Trophoblast cell (in vitro differentiated cells and primary cell): ENCODE measurements at regions not wholly inside any gene's neighbourhood (a gene's known extent, or its start where the extent isn't known, plus 50 kb on each side); places are given as distances from the start of the nearest gene placed in this dataset.

Experiments used
- DNase-seq, 2 donors: peaks; one replicate each; pipeline ENCODE4 v3.0.0-alpha.2; 2016
- H2AFZ ChIP-seq: 2 replicates; pipeline ENCODE4 v1.6.1; 2013; ENCODE audit warnings: low read length, moderate library complexity, mild to moderate bottlenecking; ENCODE audit not compliant: insufficient read depth, poor library complexity
- H2AK5ac ChIP-seq: 2 replicates; pipeline ENCODE4 v1.6.1; 2013; ENCODE audit warnings: mild to moderate bottlenecking, low read length
- H2BK120ac ChIP-seq: 2 replicates; pipeline ENCODE4 v1.6.1; 2013; ENCODE audit warnings: low read length, mild to moderate bottlenecking, moderate library complexity; ENCODE audit not compliant: insufficient read depth, poor library complexity
- H2BK12ac ChIP-seq: 2 replicates; pipeline ENCODE4 v1.6.1; 2013; ENCODE audit warnings: mild to moderate bottlenecking, low read length, moderate library complexity
- H2BK5ac ChIP-seq: 2 replicates; pipeline ENCODE4 v1.6.1; 2013; ENCODE audit warnings: low read length, low read depth, moderate library complexity, mild to moderate bottlenecking; ENCODE audit not compliant: poor library complexity
- H3K14ac ChIP-seq: 2 replicates; pipeline ENCODE4 v1.6.1; 2013; ENCODE audit warnings: mild to moderate bottlenecking, low read length
- H3K18ac ChIP-seq: 2 replicates; pipeline ENCODE4 v1.6.1; 2013; ENCODE audit warnings: mild to moderate bottlenecking, low read length
- H3K23ac ChIP-seq: 2 replicates; pipeline ENCODE4 v1.6.1; 2013; ENCODE audit warnings: low read length
- H3K27ac ChIP-seq: 2 replicates; pipeline ENCODE4 v1.5.1; 2013; ENCODE audit warnings: low read depth, mild to moderate bottlenecking, inconsistent platforms, low read length, moderate library complexity
- H3K27me3 ChIP-seq: 2 replicates; pipeline ENCODE4 v1.6.1; 2013; ENCODE audit warnings: inconsistent platforms, mild to moderate bottlenecking, low read length, moderate library complexity; ENCODE audit not compliant: insufficient read depth
- H3K36me3 ChIP-seq, 2 experiments: 1 replicate in 1 of 2; 2 replicates in 1 of 2; pipeline ENCODE4 v1.6.1; 2013; ENCODE audit warnings: low read length in 2 of 2, mild to moderate bottlenecking in 2 of 2, moderate library complexity in 1 of 2; ENCODE audit not compliant: insufficient read depth in 2 of 2, control insufficient read depth in 1 of 2
- H3K4ac ChIP-seq: 2 replicates; pipeline ENCODE4 v1.6.1; 2013; ENCODE audit warnings: low read depth, mild to moderate bottlenecking, low read length, moderate library complexity
- H3K4me1 ChIP-seq, 2 experiments: 1 replicate in 1 of 2; 2 replicates in 1 of 2; pipeline ENCODE4 v1.6.1; 2013; ENCODE audit warnings: low read length in 2 of 2, mild to moderate bottlenecking in 2 of 2, moderate library complexity in 1 of 2; ENCODE audit not compliant: insufficient read depth in 2 of 2, control insufficient read depth in 1 of 2
- H3K4me2 ChIP-seq: 2 replicates; pipeline ENCODE4 v1.6.1; 2013; ENCODE audit warnings: inconsistent platforms, mild to moderate bottlenecking, low read length, moderate library complexity
- H3K4me3 ChIP-seq: 2 replicates; pipeline ENCODE4 v1.5.1; 2013; ENCODE audit warnings: mild to moderate bottlenecking, low read depth, low read length, inconsistent platforms
- H3K79me1 ChIP-seq: one replicate; pipeline ENCODE4 v1.6.1; 2013; ENCODE audit warnings: low read length
- H3K79me2 ChIP-seq: 2 replicates; pipeline ENCODE4 v1.6.1; 2013; ENCODE audit warnings: low read length, mild to moderate bottlenecking; ENCODE audit not compliant: control insufficient read depth, insufficient read depth, poor library complexity
- H3K9ac ChIP-seq: 2 replicates; pipeline ENCODE4 v1.6.1; 2013; ENCODE audit warnings: mild to moderate bottlenecking, low read length
- H3K9me3 ChIP-seq: 2 replicates; pipeline ENCODE4 v1.6.1; 2013; ENCODE audit warnings: low read depth, mild to moderate bottlenecking, control low read depth, inconsistent platforms, low read length; ENCODE audit not compliant: insufficient read depth
- H4K12ac ChIP-seq: 2 replicates; pipeline ENCODE4 v1.6.1; 2013; ENCODE audit warnings: low read depth, mild to moderate bottlenecking, low read length, moderate library complexity
- H4K8ac ChIP-seq: 2 replicates; pipeline ENCODE4 v1.6.1; 2013; ENCODE audit warnings: low read depth, mild to moderate bottlenecking, low read length, moderate library complexity
- H4K91ac ChIP-seq: one replicate; pipeline ENCODE4 v1.6.1; 2013; ENCODE audit warnings: low read depth, mild to moderate bottlenecking, low read length, moderate library complexity
- WGBS: extraction: QIAGEN DNeasy Blood & Tissue Kit; methylation state at CpG from one replicate; pipeline ENCODE4 v1.1.7; 2013; ENCODE audit warnings: missing lambda C conversion rate; ENCODE audit not compliant: insufficient read length, insufficient coverage; ENCODE audit errors: extremely low coverage; 5-methylcytosine and 5-hydroxymethylcytosine counted together

GRCh38 chr10:129343141-129343540, 123.9 kb upstream of the MGMT start:
- Histone ChIP-seq H3K27me3 (no peaks in the 10 kb centered on the region), H3K4me1 (no peaks in the 10 kb centered on the region), H3K14ac (no peak overlapping the region), H3K9ac (no peak overlapping the region), H2AK5ac (no peak overlapping the region), H4K91ac (no peak overlapping the region), H3K18ac (no peak overlapping the region), H2BK5ac (no peak overlapping the region), H3K27ac (no peak overlapping the region), H3K4me2 (no peak overlapping the region), H2BK12ac (no peak overlapping the region), H2AFZ (no peak overlapping the region), H3K79me2 (no peaks in the 10 kb centered on the region), H3K79me1 (no peaks in the 10 kb centered on the region), H3K36me3 (no peaks in the 10 kb centered on the region), H4K8ac (no peak overlapping the region), H2BK120ac (no peak overlapping the region), H3K9me3 (peaks cover 1% of the 10 kb centered on the region), H3K4me3 (peak overlapping the region; percentile 34), H4K12ac (no peak overlapping the region), H3K23ac (no peak overlapping the region), H3K4ac (no peak overlapping the region)
- no CpG with 5 or more reads among the region's 9 CpGs for WGBS
- DNase-seq = no peak

- Histone ChIP-seq H2BK12ac (no peak overlapping the region), H3K79me2 (no peaks in the 10 kb centered on the region), H4K8ac (no peak overlapping the region), H4K12ac (no peak overlapping the region), H3K9me3 (peaks cover 1% of the 10 kb centered on the region), H2BK5ac (no peak overlapping the region), H3K4me3 (no peak overlapping the region), H2BK120ac (no peak overlapping the region), H3K9ac (no peak overlapping the region), H3K4me1 (no peaks in the 10 kb centered on the region), H3K23ac (no peak overlapping the region), H3K36me3 (no peaks in the 10 kb centered on the region), H3K27ac (no peak overlapping the region), H3K4me2 (no peak overlapping the region), H4K91ac (no peak overlapping the region), H2AK5ac (no peak overlapping the region), H3K14ac (no peak overlapping the region), H3K27me3 (no peaks in the 10 kb centered on the region), H2AFZ (no peak overlapping the region), H3K4ac (no peak overlapping the region), H3K79me1 (no peaks in the 10 kb centered on the region), H3K18ac (no peak overlapping the region)
- WGBS = no CpG with 5 or more reads among the region's 15 CpGs
- DNase-seq = no peak
Observed at GRCh38 chr10:129344103-129344502, 122.9 kb upstream of the MGMT start.

GRCh38 chr10:129344731-129345355, 122.2 kb upstream of the MGMT start:
- Histone ChIP-seq H3K36me3 (no peaks in the 10 kb centered on the region), H3K27me3 (no peaks in the 10 kb centered on the region), H3K9ac (no peak overlapping the region), H3K4me1 (no peaks in the 10 kb centered on the region), H3K4me3 (no peak overlapping the region), H4K91ac (no peak overlapping the region), H3K4me2 (no peak overlapping the region), H3K14ac (no peak overlapping the region), H3K18ac (no peak overlapping the region), H3K23ac (no peak overlapping the region), H2AFZ (no peak overlapping the region), H2BK12ac (no peak overlapping the region), H3K27ac (no peak overlapping the region), H3K79me1 (no peaks in the 10 kb centered on the region), H2BK5ac (no peak overlapping the region), H3K79me2 (no peaks in the 10 kb centered on the region), H3K4ac (no peak overlapping the region), H4K8ac (no peak overlapping the region), H2AK5ac (no peak overlapping the region), H2BK120ac (no peak overlapping the region), H4K12ac (no peak overlapping the region), H3K9me3 (peaks cover 1% of the 10 kb centered on the region)
- no CpG with 5 or more reads among the region's 12 CpGs for WGBS
- no peak for DNase-seq

- Histone ChIP-seq H3K36me3 (no peaks in the 10 kb centered on the region), H3K9ac (no peak overlapping the region), H4K91ac (no peak overlapping the region), H3K27me3 (no peaks in the 10 kb centered on the region), H4K8ac (no peak overlapping the region), H3K4me3 (no peak overlapping the region), H2AK5ac (no peak overlapping the region), H3K79me1 (no peaks in the 10 kb centered on the region), H3K79me2 (no peaks in the 10 kb centered on the region), H3K4me1 (no peaks in the 10 kb centered on the region), H3K27ac (no peak overlapping the region), H3K18ac (no peak overlapping the region), H4K12ac (no peak overlapping the region), H3K23ac (no peak overlapping the region), H2AFZ (no peak overlapping the region), H3K4me2 (no peak overlapping the region), H3K4ac (no peak overlapping the region), H2BK120ac (no peak overlapping the region), H3K14ac (no peak overlapping the region), H2BK12ac (no peak overlapping the region), H2BK5ac (no peak overlapping the region), H3K9me3 (peaks cover 1% of the 10 kb centered on the region)
- no CpG with 5 or more reads among the region's 2 CpGs for WGBS
- DNase-seq = no peak
Observed at GRCh38 chr10:129345763-129346162, 121.3 kb upstream of the MGMT start.
